IPS-20b (cell line): ENCODE measurements at regions not wholly inside any gene's neighbourhood (a gene's known extent, or its start where the extent isn't known, plus 50 kb on each side); places are given as distances from the start of the nearest gene placed in this dataset.

Experiments used
- H3K27ac ChIP-seq: one replicate; pipeline ENCODE4 v1.5.1; 2013; ENCODE audit warnings: low read length
- H3K27me3 ChIP-seq: 2 replicates; pipeline ENCODE4 v1.6.1; 2013; ENCODE audit warnings: mild to moderate bottlenecking, low read length, inconsistent platforms; ENCODE audit not compliant: insufficient read depth
- H3K36me3 ChIP-seq: 2 replicates; pipeline ENCODE4 v1.6.1; 2013; ENCODE audit warnings: low read depth, mild to moderate bottlenecking, inconsistent platforms, low read length, moderate library complexity; ENCODE audit not compliant: insufficient read depth
- H3K4me1 ChIP-seq: 2 replicates; pipeline ENCODE4 v1.6.1; 2013; ENCODE audit warnings: mild to moderate bottlenecking, control low read depth, inconsistent platforms, low read length, moderate library complexity; ENCODE audit not compliant: insufficient read depth
- H3K4me3 ChIP-seq: 2 replicates; pipeline ENCODE4 v1.5.1; 2013; ENCODE audit warnings: mild to moderate bottlenecking, low read length, inconsistent platforms
- H3K9ac ChIP-seq: 2 replicates; pipeline ENCODE4 v1.6.1; 2013; ENCODE audit warnings: low read depth, mild to moderate bottlenecking, inconsistent platforms, low read length, moderate library complexity
- H3K9me3 ChIP-seq: 2 replicates; pipeline ENCODE4 v1.6.1; 2013; ENCODE audit warnings: mild to moderate bottlenecking, low read depth, low read length, inconsistent platforms; ENCODE audit not compliant: insufficient read depth

DNA sequence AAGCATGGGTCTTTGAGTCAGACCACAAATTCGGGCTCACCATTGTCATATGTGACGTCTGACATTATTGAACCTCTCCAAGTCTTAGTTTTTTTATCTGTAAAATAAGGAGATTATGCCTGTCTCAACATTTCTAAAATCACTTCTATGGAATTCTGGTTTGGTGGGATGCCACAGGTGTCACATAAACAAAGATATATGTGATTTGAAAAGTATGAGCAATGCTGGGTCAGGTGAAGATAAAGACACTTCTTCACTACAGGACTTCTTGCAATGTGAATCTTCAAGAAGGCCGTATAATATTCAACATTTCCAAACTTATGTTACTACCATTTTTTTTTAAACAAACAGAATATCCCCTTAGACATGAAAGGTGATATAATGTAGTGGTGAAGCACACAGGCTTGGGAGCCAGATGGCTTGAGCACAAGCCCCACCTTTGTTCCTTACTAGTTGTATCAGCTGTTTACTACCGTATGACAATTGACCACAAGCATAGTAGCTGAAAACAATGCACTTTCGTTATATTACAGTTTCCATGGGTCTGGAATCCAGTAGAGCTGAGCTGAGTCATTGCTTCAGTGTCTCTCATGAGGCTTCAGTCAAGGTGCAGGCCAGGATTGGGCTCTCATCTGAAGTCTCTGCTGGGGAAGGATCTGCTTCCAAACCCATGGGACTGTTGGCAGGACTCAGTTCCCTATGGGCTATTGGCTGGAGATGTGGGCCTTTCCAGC, 87.7 kb downstream of the UTP18 start:
- Histone ChIP-seq H3K4me3 (no peak overlapping the region), H3K9me3 (no peaks in the 10 kb centered on the region)

DNA sequence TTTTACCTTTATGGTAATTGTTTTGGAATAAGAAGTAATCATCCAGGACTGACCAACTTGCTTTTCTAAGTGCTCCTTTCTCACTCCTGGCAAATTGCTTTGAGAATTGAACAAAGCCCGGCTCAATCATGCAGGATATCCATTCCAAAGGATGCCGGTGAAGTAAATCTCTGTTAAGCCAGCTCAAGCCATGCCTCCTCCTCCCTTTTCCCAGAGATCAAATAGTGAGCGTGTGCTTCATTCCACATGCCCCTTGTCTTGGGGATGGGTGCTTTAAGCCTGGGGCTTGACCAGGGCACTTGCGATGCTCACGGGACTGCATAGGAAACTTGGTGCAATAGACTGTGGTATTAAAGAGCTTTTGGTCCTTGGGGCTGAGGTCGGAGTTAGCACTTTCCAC, 90.7 kb downstream of the UTP18 start:
- H3K9ac ChIP-seq: no peak overlapping the region
- no peaks in the 10 kb centered on the region for H3K9me3 ChIP-seq
- H3K4me3 ChIP-seq: no peak overlapping the region
- no peaks in the 10 kb centered on the region for H3K36me3 ChIP-seq
- no peaks in the 10 kb centered on the region for H3K4me1 ChIP-seq
- H3K27ac ChIP-seq: no peak overlapping the region
- H3K27me3 ChIP-seq: no peaks in the 10 kb centered on the region; the same call in 1 of the 2 replicates

More for the DNA sequence above, 87.7 kb downstream of the UTP18 start:
- Histone ChIP-seq H3K9ac (no peak overlapping the region), H3K36me3 (no peaks in the 10 kb centered on the region), H3K4me1 (no peaks in the 10 kb centered on the region), H3K27ac (no peak overlapping the region), H3K27me3 (no peaks in the 10 kb centered on the region; the same call in 1 of the 2 replicates)

DNA sequence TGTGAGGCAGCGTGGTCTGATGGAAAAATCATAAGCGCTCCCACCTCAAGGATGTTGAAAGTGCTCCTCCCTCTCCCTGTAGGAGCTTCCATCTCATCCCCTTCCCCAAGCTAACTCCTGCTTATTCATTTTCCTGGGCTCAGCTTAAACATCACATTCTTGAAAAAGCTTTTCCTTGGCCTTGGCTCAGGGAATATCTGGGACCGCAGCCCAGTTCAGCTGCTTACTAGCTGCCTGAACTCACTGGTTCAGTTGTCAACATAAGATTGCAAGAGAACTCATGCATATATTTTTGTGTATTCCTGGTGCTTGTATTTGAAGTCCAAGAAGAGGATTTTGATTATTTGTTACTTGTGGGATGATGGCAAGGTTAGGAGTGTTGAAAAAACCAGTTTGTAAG, 91.5 kb downstream of the UTP18 start:
- Histone ChIP-seq H3K36me3 (no peaks in the 10 kb centered on the region), H3K27ac (no peak overlapping the region), H3K4me1 (no peaks in the 10 kb centered on the region), H3K27me3 (no peaks in the 10 kb centered on the region; the same call in 1 of the 2 replicates), H3K4me3 (no peak overlapping the region), H3K9ac (no peak overlapping the region), H3K9me3 (no peaks in the 10 kb centered on the region)

DNA sequence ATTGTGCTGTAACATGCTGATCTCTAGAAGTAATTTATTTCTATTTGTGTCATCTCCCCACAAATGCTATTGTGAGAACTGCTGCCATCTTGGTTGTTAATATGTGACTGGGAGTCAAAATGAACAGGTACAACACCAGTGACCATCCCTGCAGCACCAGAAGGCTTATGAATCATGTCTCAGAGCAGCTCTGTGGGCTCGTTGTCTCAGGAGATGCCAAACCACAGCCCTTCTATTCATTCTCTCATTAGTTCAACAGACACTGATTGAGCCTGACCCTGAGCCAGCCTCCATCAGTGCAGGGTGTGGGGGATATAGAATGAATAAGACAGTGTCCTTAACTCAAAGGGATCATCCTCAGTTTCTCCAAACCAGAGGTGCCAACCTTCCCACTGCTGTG, 92.5 kb downstream of the UTP18 start:
- no peak overlapping the region for H3K9ac ChIP-seq
- H3K27me3 ChIP-seq: no peaks in the 10 kb centered on the region; the same call in 1 of the 2 replicates
- no peaks in the 10 kb centered on the region for H3K4me1 ChIP-seq
- H3K36me3 ChIP-seq: no peaks in the 10 kb centered on the region
- no peak overlapping the region for H3K4me3 ChIP-seq
- no peaks in the 10 kb centered on the region for H3K9me3 ChIP-seq
- H3K27ac ChIP-seq: no peak overlapping the region

DNA sequence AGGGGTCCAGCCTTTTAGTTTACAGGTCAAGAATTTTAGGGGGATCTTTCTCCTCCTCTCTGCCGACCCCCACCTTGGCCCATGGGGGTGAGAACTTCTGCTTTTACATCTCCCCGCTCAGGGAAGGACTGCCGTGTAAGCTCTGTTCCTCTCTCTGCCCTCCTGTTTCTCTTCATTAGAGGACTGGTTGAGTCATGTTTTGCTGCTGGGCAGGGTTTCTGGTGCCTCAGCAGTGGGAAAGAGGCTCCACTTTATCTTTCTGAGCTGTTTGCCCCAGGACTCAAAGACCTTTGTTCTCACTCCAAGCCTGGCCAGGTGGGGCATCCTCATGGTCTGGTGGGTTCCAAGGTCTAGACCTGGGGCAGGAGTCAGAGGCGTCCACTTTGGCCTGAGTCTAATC, 93.0 kb downstream of the UTP18 start:
- H3K9me3 ChIP-seq: no peaks in the 10 kb centered on the region
- no peaks in the 10 kb centered on the region; the same call in 1 of the 2 replicates for H3K27me3 ChIP-seq
- H3K27ac ChIP-seq: no peak overlapping the region

DNA sequence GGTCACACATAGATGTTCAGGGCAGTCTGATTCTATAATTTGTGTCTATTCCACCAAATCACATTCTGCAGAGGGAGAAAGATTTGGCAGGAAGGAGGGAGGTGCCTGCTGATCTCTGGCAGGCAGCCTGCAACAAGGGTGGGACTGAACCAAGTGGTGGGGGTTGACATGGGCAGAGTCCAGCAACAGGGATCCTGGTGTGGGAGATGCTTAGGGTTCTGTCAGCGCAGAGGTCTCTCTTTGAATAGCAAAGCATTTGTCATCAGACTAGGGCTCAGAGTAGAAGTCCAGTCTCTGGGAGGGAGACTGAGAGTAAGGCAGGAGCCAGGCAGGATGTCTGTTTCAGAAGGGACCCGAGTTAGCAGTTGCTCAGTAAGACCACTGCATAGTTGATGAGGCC, 94.6 kb downstream of the UTP18 start:
- Histone ChIP-seq H3K36me3 (no peaks in the 10 kb centered on the region), H3K4me3 (no peak overlapping the region), H3K27me3 (no peaks in the 10 kb centered on the region), H3K4me1 (no peaks in the 10 kb centered on the region), H3K27ac (no peak overlapping the region), H3K9ac (no peak overlapping the region), H3K9me3 (no peaks in the 10 kb centered on the region)

More for the DNA sequence above, 93.0 kb downstream of the UTP18 start:
- Histone ChIP-seq H3K9ac (no peak overlapping the region), H3K4me3 (no peak overlapping the region), H3K4me1 (no peaks in the 10 kb centered on the region), H3K36me3 (no peaks in the 10 kb centered on the region)

DNA sequence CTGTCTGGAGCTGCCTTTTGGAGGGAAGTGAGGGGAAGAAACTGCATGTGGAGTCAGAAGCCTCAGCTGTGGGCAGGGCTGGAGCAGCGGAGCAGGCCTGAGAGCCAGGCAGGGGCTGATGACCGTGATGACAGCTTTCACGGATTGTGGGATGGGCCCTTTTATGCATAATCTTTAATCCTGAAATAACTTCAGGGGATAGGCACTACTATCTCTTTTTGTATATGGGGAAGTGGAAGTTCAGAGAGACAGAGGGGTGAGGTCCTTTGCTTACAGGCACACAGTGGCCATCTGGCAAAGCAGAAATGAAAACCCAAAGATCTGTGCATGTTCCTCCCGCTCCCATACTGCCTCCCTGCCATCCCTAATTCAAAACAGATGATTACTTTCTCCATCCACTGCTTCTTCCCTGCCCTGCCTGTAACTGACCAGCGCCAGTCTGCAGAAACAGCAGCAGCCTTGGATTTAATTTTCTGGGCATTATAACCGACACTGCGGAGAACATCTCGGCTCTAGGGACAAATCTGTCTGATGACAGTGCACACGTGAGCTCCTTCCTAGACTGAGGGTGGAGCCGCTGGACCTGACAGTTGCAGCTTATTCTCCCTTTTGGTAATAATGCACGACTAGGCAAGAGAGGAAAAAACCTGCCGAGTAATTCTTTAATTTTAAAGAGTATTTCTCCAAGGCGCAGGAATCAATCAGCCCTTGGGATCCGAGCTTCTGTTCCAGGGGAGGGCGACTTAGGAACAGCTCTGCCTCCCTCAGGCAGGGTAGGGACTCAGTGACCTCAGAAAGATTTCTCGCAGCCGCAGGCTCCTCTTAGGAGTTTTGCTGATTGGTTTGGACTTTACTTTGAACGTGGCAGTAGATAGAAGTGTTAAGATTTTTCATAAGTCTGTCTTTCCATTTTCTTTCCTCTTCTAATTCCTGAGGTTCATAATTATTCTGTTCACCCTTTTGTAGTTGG, 95.4 kb downstream of the UTP18 start:
- H3K4me3 ChIP-seq: no peak overlapping the region

DNA sequence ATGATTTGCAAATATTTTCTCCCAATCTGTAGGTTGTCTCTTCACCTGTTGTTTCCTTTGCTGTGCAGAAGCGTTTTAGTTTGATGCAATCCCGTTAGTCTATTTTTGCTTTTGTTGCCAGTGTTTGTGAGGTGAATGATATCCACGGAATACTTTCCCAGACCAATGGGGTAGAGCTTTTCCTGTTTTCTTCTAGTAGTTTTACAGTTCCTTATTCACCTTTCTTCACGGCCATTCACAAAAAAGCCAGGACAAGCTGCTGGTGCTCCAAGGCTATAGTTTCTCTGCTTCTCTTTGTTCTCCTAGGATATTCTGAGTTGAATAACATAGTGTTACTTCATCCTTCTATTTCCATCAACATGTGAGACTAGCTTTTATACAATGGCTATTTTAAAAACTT, 98.7 kb downstream of the UTP18 start:
- H3K36me3 ChIP-seq: no peaks in the 10 kb centered on the region
- H3K4me1 ChIP-seq: peaks cover 17% of the 10 kb centered on the region
- no peak overlapping the region for H3K9ac ChIP-seq
- H3K27me3 ChIP-seq: no peaks in the 10 kb centered on the region
- H3K27ac ChIP-seq: no peak overlapping the region
- no peak overlapping the region for H3K4me3 ChIP-seq
- H3K9me3 ChIP-seq: no peaks in the 10 kb centered on the region

More for the DNA sequence above, 95.4 kb downstream of the UTP18 start:
- no peak overlapping the region for H3K27ac ChIP-seq
- H3K9ac ChIP-seq: no peak overlapping the region
- no peaks in the 10 kb centered on the region for H3K27me3 ChIP-seq
- H3K9me3 ChIP-seq: no peaks in the 10 kb centered on the region
- H3K4me1 ChIP-seq: no peaks in the 10 kb centered on the region
- no peaks in the 10 kb centered on the region for H3K36me3 ChIP-seq

DNA sequence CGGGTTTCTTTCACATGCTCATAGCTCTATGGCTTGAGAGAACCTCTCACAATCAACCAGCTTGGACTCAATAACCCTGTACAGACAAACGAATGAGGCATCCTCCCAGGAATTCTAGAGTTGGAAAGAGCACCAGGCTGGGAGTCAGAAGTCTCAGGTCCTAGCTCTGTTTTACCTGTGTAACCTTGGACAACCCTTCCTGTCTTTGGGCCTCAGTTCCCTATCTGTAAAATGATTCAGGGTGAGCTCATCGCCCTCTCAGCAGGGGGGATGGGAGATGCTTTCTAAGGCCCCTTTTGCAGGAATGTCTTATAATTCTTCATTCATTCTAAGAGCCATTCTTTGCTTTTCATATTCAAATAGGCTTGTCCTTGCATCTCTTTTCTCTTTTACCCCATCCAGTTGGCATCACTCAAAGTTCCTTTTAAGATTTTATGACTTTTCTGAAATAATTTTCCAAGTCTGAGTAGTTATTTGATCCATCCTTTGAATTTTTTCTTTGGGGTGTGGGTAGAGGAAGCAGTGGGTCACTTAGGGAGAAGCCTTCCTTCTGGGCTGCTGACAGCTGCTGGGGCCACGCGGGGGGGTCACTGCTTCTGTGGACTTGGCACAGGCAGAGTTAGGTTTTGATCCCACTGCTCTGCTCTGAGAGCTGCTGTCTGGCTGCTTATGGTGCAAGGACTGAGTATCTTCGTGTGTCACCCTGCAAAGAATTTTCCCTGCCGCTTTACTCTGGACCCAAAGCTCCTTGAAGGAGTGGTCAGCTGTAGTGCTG, 102.7 kb downstream of the UTP18 start:
- Histone ChIP-seq H3K9ac (no peak overlapping the region), H3K27ac (no peak overlapping the region), H3K4me1 (peaks cover 17% of the 10 kb centered on the region), H3K27me3 (no peaks in the 10 kb centered on the region), H3K9me3 (no peaks in the 10 kb centered on the region), H3K4me3 (no peak overlapping the region; the same call in 1 of the 2 replicates), H3K36me3 (no peaks in the 10 kb centered on the region)

DNA sequence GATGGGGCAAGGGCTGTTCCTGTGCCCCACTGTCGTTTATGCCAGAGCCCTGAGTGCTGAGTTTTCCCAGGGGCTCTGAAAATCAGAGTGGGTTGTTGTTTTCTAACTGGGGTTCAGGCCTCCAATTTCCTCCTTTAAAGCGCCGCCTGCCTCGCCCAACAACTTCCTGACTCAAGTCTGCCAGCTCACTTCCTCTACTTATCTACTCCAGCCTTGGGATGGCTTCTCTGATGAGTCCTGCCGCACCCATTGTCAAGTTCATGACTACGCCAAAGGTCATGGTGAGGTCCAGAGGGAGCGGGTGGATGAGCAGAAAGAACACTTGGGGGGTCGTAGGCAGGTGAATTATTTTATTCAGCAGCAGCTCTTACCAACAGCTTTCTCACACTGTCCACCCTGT, 104.7 kb downstream of the UTP18 start:
- Histone ChIP-seq H3K9me3 (no peaks in the 10 kb centered on the region), H3K27me3 (no peaks in the 10 kb centered on the region), H3K9ac (no peak overlapping the region), H3K36me3 (no peaks in the 10 kb centered on the region), H3K4me3 (no peak overlapping the region), H3K27ac (no peak overlapping the region), H3K4me1 (peaks cover 17% of the 10 kb centered on the region)

DNA sequence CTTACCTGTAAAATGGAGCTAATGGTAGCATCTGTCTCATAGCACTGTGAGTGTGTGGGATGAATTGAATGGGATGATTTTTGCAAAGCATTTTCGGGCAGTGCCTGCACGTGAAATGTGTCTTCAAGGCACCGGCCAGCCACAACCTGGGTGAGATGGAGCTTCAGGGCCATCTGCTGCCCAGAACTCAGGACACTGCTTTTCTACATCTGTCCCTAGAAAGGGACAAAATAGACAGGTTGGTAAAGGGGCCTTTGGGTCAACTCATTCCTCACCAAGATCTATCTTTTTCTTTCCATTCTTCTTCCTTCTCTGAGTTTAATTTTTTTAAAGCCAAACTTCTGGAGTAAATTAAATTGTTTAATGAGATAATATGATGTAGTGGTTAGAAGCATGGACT, 106.5 kb downstream of the UTP18 start:
- H3K9ac ChIP-seq: no peak overlapping the region
- no peaks in the 10 kb centered on the region for H3K27me3 ChIP-seq
- no peak overlapping the region for H3K4me3 ChIP-seq
- H3K4me1 ChIP-seq: peaks cover 19% of the 10 kb centered on the region
- no peak overlapping the region for H3K27ac ChIP-seq
- no peaks in the 10 kb centered on the region for H3K9me3 ChIP-seq
- H3K36me3 ChIP-seq: no peaks in the 10 kb centered on the region
